CD4-positive, alpha-beta T cell (primary cell): ENCODE measurements at regions not wholly inside any gene's neighbourhood (a gene's known extent, or its start where the extent isn't known, plus 50 kb on each side); places are given as distances from the start of the nearest gene placed in this dataset.

ENCODE experiments used
- ATAC-seq: fragments of 200-7000 bp; cut with Tn5 transposase; one replicate; pipeline ENCODE4 v1.10.0; 2022; ENCODE audit warnings: mild to moderate bottlenecking; ENCODE audit not compliant: poor library complexity
- CTCF ChIA-PET: fragments of 350-600 bp; sonication (Branson Sonifier 250); formaldehyde crosslinking; loops from one replicate; lab custom pipeline; 2021; ENCODE audit warnings: antibody characterized with exemption, inconsistent platforms; lab: Charles Lee
- POLR2A ChIA-PET: fragments of 350-600 bp; sonication (Branson Sonifier 250); formaldehyde crosslinking; loops from one replicate; lab custom pipeline; 2021; ENCODE audit warnings: antibody characterized with exemption, inconsistent platforms; lab: Charles Lee
- DNase-seq, 14 experiments: peaks; one replicate each; pipeline ENCODE4 v3.0.0-alpha.2; 2013 to 2020; ENCODE audit warnings: mixed read lengths in 2 of 14
- H3K27ac ChIP-seq, 2 donors: one replicate each; pipeline versions ENCODE4 v1.5.1 to v1.7.0; 2013; ENCODE audit warnings: low read length in 2 of 2, low read depth in 1 of 2, mild to moderate bottlenecking in 1 of 2
- H3K27me3 ChIP-seq, 2 experiments: 1 replicate in 1 of 2; 2 replicates in 1 of 2; pipeline versions ENCODE4 v1.6.1 to v1.7.0; 2013; ENCODE audit warnings: low read length in 2 of 2, control low read depth in 1 of 2, mild to moderate bottlenecking in 1 of 2, moderate library complexity in 1 of 2; ENCODE audit not compliant: insufficient read depth in 2 of 2, control insufficient read depth in 1 of 2
- H3K36me3 ChIP-seq: one replicate; pipeline ENCODE4 v1.6.1; 2013; ENCODE audit warnings: low read length, control low read depth; ENCODE audit not compliant: insufficient read depth
- H3K4me1 ChIP-seq: one replicate; pipeline ENCODE4 v1.6.1; 2013; ENCODE audit warnings: low read length, control low read depth; ENCODE audit not compliant: insufficient read depth
- H3K4me3 ChIP-seq: one replicate; pipeline ENCODE4 v1.5.1; 2013; ENCODE audit warnings: mild to moderate bottlenecking, low read length, moderate library complexity
- H3K9me3 ChIP-seq, 2 experiments: 1 replicate in 1 of 2; 2 replicates in 1 of 2; pipeline versions ENCODE4 v1.6.1 to v1.7.0; 2013; ENCODE audit warnings: low read length in 2 of 2, mild to moderate bottlenecking in 2 of 2, control low read depth in 1 of 2, moderate library complexity in 1 of 2; ENCODE audit not compliant: control insufficient read depth in 1 of 2, insufficient read depth in 1 of 2
- H3K27ac Mint-ChIP-seq: one replicate; pipeline ENCODE4 v1.8.0; 2020; ENCODE audit warnings: mixed read lengths
- H3K27me3 Mint-ChIP-seq: one replicate; pipeline ENCODE4 v1.8.0; 2021; ENCODE audit warnings: mixed read lengths
- H3K36me3 Mint-ChIP-seq: one replicate; pipeline ENCODE4 v1.8.0; 2021; ENCODE audit warnings: low read depth, mixed read lengths
- H3K4me1 Mint-ChIP-seq: one replicate; pipeline ENCODE4 v1.8.0; 2021; ENCODE audit warnings: low read depth, mixed read lengths
- H3K4me3 Mint-ChIP-seq: one replicate; pipeline ENCODE4 v1.8.0; 2020; ENCODE audit warnings: mild to moderate bottlenecking, mixed read lengths
- H3K9me3 Mint-ChIP-seq: one replicate; pipeline ENCODE4 v1.8.0; 2020; ENCODE audit warnings: mixed read lengths
- CTCF ChIP-seq: fragments of 200-600 bp; IDR thresholded peaks from one replicate; pipeline ENCODE4 v1.8.0; 2022; ENCODE audit warnings: antibody characterized with exemption, mild to moderate bottlenecking
- intact Hi-C, 2 experiments: fragments of 100-400 bp; cut with DNase I in 1 of 2; cut with micrococcal nuclease in 1 of 2; formaldehyde crosslinking; loops; one replicate each; pipeline versions ENCODE4 v1.15.1 to v1.9.0; 2023 to 2025; cut with DNase I, micrococcal nuclease

GRCh38 chr5:2642684-2643345 is 108.7 kb downstream of the IRX2 start:
- no peak for DNase-seq
- Mint-ChIP-seq H3K27me3 (no peaks in the 10 kb centered on the region), H3K27ac (no peak overlapping the region), H3K4me3 (no peak overlapping the region), H3K36me3 (no peaks in the 10 kb centered on the region), H3K9me3 (peaks cover 2% of the 10 kb centered on the region), H3K4me1 (no peaks in the 10 kb centered on the region)
- Histone ChIP-seq H3K27me3 (no peaks in the 10 kb centered on the region), H3K27ac (no peak overlapping the region), H3K36me3 (no peaks in the 10 kb centered on the region), H3K4me3 (no peak overlapping the region), H3K4me1 (no peaks in the 10 kb centered on the region), H3K9me3 (peaks cover 0 to 38% of the 10 kb centered on the region in 2 experiments)
- ATAC-seq, result no peak
- TF ChIP-seq CTCF, result no peak
- CTCF ChIA-PET, result no interaction called here
- POLR2A ChIA-PET, result no interaction called here
- intact Hi-C loops, result no loop called here

- H3K27me3 Mint-ChIP-seq, result no peaks in the 10 kb centered on the region
- intact Hi-C loops, result no loop called here
- peaks cover 0 to 37% of the 10 kb centered on the region in 2 experiments for H3K9me3 ChIP-seq
- ATAC-seq (no peak), DNase-seq (no peak)
- H3K4me3 Mint-ChIP-seq, result no peak overlapping the region
- H3K4me3 ChIP-seq, result no peak overlapping the region
- no peaks in the 10 kb centered on the region for H3K4me1 Mint-ChIP-seq
- no peaks in the 10 kb centered on the region for H3K27me3 ChIP-seq
- TF ChIP-seq CTCF, result no peak
- no peaks in the 10 kb centered on the region for H3K4me1 ChIP-seq
- H3K27ac Mint-ChIP-seq, result no peak overlapping the region
- POLR2A ChIA-PET, result no interaction called here
- peaks cover 3% of the 10 kb centered on the region for H3K9me3 Mint-ChIP-seq
- no peaks in the 10 kb centered on the region for H3K36me3 Mint-ChIP-seq
- no peak overlapping the region for H3K27ac ChIP-seq
- CTCF ChIA-PET, result no interaction called here
- H3K36me3 ChIP-seq, result no peaks in the 10 kb centered on the region
These were observed 110.8 kb downstream of the IRX2 start for GRCh38 chr5:2640717-2641116.

- no peaks in the 10 kb centered on the region for H3K27me3 Mint-ChIP-seq
- ATAC-seq (no peak), DNase-seq (no peak)
- H3K27ac ChIP-seq, result no peak overlapping the region
- peaks cover 3% of the 10 kb centered on the region for H3K9me3 Mint-ChIP-seq
- H3K27ac Mint-ChIP-seq, result no peak overlapping the region
- H3K4me1 Mint-ChIP-seq, result no peaks in the 10 kb centered on the region
- no peak overlapping the region for H3K4me3 Mint-ChIP-seq
- H3K4me1 ChIP-seq, result no peaks in the 10 kb centered on the region
- intact Hi-C loops, result no loop called here
- H3K9me3 ChIP-seq, result peaks cover 0 to 37% of the 10 kb centered on the region in 2 experiments
- no peaks in the 10 kb centered on the region for H3K27me3 ChIP-seq
- ChIA-PET CTCF (no interaction called here), POLR2A (no interaction called here)
- no peak for TF ChIP-seq CTCF
- H3K4me3 ChIP-seq, result no peak overlapping the region
- H3K36me3 ChIP-seq, result no peaks in the 10 kb centered on the region
- H3K36me3 Mint-ChIP-seq, result no peaks in the 10 kb centered on the region
These were observed 112.1 kb downstream of the IRX2 start for GRCh38 chr5:2639425-2639824.
